ENCODE measurements at regions not wholly inside any gene's neighbourhood (a gene's known extent, or its start where the extent isn't known, plus 50 kb on each side); places are given as distances from the start of the nearest gene placed in this dataset.

DNA sequence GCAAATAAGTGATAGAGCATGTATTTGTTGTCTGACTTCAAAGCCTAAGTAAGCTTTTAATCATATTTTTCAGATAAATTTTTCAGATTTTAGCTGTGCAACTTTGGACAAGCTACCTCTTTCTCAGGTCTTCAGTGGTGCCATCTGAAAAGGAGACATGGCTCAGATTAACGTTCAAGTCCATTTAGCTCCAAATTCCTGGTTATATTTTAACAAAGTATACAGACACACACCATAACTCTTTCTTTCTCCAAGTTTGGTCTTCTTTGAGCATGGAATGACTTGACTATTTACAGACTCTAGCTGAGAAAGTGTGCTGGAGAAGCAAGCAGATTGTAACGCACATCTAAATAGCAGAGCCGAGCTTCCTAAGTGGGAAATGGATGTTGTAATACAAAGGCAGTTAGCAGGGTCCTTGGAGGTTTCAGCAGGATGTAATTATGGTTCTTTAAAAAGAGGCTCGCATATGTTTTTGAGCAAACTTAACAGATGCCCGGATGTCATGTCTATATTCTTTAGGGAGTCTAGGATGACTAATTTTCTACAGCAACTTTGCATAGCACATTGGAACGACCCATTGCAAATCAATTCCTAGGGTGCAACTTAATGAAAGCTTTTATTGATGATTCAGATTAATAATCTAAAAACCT, 128.1 kb upstream of the E2F8 start:
- Histone ChIP-seq H3K27me3 (ENCODE audit: low read depth) (no peaks in the 10 kb centered on the region), H3K27ac (no peak overlapping the region), H3K9me3 (no peaks in the 10 kb centered on the region), H3K4me3 (no peak overlapping the region), H3K4me1 (peaks cover 21% of the 10 kb centered on the region), H3K36me3 (no peaks in the 10 kb centered on the region)
- TF ChIP-seq, protein P1, sequence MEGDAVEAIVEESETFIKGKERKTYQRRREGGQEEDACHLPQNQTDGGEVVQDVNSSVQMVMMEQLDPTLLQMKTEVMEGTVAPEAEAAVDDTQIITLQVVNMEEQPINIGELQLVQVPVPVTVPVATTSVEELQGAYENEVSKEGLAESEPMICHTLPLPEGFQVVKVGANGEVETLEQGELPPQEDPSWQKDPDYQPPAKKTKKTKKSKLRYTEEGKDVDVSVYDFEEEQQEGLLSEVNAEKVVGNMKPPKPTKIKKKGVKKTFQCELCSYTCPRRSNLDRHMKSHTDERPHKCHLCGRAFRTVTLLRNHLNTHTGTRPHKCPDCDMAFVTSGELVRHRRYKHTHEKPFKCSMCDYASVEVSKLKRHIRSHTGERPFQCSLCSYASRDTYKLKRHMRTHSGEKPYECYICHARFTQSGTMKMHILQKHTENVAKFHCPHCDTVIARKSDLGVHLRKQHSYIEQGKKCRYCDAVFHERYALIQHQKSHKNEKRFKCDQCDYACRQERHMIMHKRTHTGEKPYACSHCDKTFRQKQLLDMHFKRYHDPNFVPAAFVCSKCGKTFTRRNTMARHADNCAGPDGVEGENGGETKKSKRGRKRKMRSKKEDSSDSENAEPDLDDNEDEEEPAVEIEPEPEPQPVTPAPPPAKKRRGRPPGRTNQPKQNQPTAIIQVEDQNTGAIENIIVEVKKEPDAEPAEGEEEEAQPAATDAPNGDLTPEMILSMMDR (IDR thresholded peaks at IDR 0.05): no peak
- DNase-seq (no peak), ATAC-seq (no peak)
- intact Hi-C loops (cut with DNase I): no loop called here

DNA sequence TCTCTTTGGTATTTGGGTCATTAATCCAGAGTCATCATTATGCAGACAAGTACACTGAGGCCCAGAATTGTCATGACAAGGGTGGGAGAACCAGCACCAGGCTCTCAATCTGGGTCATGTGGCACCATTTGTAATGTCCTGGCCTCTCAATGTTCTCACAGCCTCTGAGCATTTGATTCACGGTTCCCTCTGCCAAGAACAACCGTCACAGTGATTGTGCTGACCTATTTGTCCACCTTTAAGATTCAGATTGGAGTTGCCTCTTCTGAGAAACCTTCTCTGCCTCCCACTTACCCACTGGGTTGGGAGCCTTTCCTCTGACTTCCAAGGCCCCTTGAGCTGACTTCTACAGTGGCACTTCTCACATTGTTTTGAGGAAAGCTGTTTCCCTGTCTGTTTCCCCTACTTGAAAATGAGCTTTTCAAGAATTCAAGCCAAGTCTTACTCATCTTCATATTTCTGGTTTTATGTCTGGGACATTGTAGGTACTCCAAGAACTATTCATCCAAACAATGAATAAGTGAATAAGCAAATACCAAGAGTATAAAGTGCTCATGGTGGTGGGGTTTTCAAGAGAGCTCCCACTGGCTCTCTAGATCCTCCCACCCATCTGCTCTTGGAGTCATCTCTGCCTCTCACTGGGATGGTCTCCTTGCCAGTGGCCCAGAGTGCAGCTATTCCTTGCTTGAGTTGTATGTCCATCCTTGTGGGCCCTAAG, 126.4 kb upstream of the E2F8 start:
- Histone ChIP-seq H3K4me3 (no peak overlapping the region), H3K4me1 (peaks cover 21% of the 10 kb centered on the region), H3K9me3 (no peaks in the 10 kb centered on the region), H3K36me3 (no peaks in the 10 kb centered on the region), H3K27ac (no peak overlapping the region), H3K27me3 (ENCODE audit: low read depth) (no peaks in the 10 kb centered on the region)
- no peak for ATAC-seq
- intact Hi-C loops (cut with DNase I): no loop called here
- no peak for DNase-seq
- TF ChIP-seq, protein P1 (IDR thresholded peaks at IDR 0.05): no peak

DNA sequence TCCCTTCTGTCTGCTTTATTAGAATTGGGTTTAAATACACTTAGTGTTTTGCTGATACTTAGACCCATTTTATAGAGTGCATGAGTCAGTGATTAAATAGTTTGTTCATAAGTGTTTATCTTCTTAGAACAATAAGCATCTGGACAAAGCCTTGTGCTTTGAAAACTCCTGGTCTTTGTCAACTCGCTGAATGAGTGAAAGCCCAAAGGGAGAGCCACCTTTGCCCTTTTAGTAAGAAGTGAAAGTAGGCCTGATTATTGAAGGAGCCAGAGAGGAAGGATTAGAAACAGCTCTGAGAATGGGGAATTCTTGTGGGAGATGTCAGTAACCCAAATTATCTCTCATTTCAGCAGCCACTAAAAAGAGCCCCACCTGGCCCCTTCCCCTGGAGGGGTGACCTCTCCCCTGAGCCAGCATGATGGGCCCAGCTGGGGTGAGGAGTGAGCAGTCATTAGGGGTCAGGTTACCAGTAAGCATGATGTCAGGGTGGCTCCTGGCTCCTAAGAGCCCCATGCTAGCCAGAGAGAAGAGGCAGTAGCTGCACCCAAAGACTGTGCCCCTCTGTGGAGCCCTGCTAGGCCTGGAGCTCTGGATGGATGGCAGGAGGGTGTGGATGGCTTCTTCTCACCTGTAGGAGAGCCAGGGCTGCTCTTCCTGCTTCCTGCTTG, 125.1 kb upstream of the E2F8 start:
- ATAC-seq: no peak
- Histone ChIP-seq H3K9me3 (no peaks in the 10 kb centered on the region), H3K27ac (no peak overlapping the region), H3K4me1 (peaks cover 19% of the 10 kb centered on the region), H3K4me3 (no peak overlapping the region), H3K36me3 (no peaks in the 10 kb centered on the region), H3K27me3 (ENCODE audit: low read depth) (no peaks in the 10 kb centered on the region)
- intact Hi-C loops (cut with DNase I): no loop called here
- DNase-seq: no peak
- TF ChIP-seq, protein P1 (IDR thresholded peaks at IDR 0.05): no peak

DNA sequence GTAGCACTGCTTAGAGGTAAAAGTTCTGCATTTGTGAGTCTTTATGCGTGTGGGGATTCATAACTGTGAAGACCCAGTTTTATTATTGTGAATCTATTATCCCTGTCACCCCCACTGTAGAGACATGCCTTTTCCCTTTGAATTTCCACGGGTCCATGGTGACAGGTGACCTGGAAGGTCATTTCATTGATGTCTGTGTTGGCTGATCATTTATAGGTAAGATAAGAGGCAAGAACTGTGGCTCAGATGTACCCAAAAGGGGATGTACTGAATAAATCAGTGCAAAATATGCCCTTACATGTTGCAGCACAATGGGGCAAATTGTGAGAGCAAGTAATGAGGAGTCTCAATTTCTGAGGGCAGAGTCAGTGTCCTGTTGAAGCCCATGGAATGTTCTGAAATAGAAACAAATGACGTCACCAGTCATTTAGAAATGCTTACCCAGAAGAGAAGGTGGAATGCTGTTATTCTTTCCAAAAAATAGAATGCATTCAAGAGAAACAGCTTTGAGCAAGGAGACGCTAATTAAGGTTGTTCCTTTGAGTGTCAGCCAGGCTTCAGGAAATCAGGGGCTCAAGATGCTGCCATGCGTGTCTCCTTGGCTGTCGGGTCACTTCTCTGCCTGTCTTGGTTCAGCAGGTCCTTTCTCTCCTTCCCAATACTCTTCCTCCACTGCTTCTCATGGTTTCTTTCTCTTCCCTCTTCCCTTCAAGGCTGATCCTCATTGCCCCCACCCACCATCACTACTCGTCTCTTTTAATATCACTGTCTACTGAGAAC, 118.7 kb upstream of the E2F8 start:
- Histone ChIP-seq H3K4me3 (no peak overlapping the region), H3K27ac (no peak overlapping the region), H3K9me3 (no peaks in the 10 kb centered on the region), H3K27me3 (ENCODE audit: low read depth) (no peaks in the 10 kb centered on the region), H3K36me3 (no peaks in the 10 kb centered on the region), H3K4me1 (no peaks in the 10 kb centered on the region)
- intact Hi-C loops (cut with DNase I): no loop called here
- TF ChIP-seq, protein P1 (IDR thresholded peaks at IDR 0.05): no peak
- DNase-seq (no peak), ATAC-seq (no peak)

DNA sequence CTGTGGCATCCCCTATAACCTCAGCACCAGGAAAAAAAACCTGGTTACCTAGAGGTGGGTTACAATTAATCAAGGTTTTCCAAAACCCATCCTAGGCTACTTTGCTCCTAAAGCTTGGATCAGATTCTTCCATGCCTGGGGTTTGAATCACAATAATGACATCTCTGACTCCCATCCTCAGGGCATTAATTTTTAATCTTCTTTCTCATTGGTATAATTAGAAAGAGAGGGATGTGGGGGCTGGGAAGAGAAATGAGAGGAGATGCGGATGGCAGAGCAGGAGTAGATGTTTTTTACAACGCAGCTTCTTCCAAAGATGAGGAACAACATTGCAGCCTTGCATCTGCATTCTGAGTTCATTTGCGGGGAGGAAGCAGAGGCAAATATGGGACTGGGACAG, 117.2 kb upstream of the E2F8 start:
- Histone ChIP-seq H3K4me3 (no peak overlapping the region), H3K4me1 (no peaks in the 10 kb centered on the region), H3K36me3 (no peaks in the 10 kb centered on the region), H3K27ac (no peak overlapping the region), H3K27me3 (ENCODE audit: low read depth) (no peaks in the 10 kb centered on the region), H3K9me3 (no peaks in the 10 kb centered on the region)
- TF ChIP-seq, protein P1 (IDR thresholded peaks at IDR 0.05): no peak
- ATAC-seq: no peak
- no peak for DNase-seq
- intact Hi-C loops (cut with DNase I): no loop called here

Measured in lower lobe of right lung (tissue), 2 donors.